Bronchial epithelial cell (primary cell): ENCODE measurements at regions not wholly inside any gene's neighbourhood (a gene's known extent, or its start where the extent isn't known, plus 50 kb on each side); places are given as distances from the start of the nearest gene placed in this dataset.

Source experiments
- DNase-seq: peaks from one replicate; pipeline ENCODE4 v3.0.0-alpha.2; 2010; ENCODE audit warnings: low read depth
- FAIRE-seq: peaks from 2 replicates; lab custom pipeline; 2011; peaks lifted over from hg19 to GRCh38; lab: Jason Lieb, UNC
- H3K27me3 ChIP-seq: 2 replicates; pipeline ENCODE4 v1.5.1; 2011; ENCODE audit warnings: low read length; ENCODE audit not compliant: control insufficient read depth, insufficient read depth
- H3K36me3 ChIP-seq: 2 replicates; pipeline ENCODE4 v1.5.1; 2011; ENCODE audit warnings: low read length; ENCODE audit not compliant: control insufficient read depth, insufficient read depth
- H3K4me3 ChIP-seq: 2 replicates; pipeline ENCODE4 v1.5.1; 2011; ENCODE audit warnings: mild to moderate bottlenecking, low read depth, low read length, control low read depth
- CTCF ChIP-seq: IDR thresholded peaks from 2 replicates; pipeline ENCODE4 v1.5.1; 2011; ENCODE audit warnings: mild to moderate bottlenecking, moderate library complexity, low read length, control low read depth, inconsistent platforms; ENCODE audit not compliant: insufficient read depth, severe bottlenecking

- FAIRE-seq (no peak), DNase-seq (no peak)
Observed at GRCh38 chr18:34600874-34601656, 109.0 kb upstream of the DTNA start.

DNA sequence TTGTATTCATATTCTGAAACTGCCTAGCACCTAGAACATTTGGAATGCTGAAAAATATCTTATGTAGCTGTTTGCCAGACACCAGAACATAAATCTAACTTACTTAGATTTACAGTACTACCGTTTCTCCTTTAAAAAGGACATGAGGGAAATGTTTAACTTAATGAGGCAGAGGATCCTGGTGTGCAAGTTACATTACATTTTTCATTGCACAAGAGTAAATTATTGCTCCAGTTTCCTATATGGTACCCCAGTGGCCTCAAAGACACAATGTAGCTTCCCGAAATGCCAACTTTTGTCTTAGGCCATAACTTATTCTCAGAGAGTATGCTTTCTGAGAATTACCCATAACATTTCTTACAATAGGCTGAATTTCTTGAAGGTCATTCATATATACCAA is 105.5 kb upstream of the DTNA start:
- TF ChIP-seq CTCF = no peak
- Histone ChIP-seq H3K4me3 (no peak overlapping the region), H3K36me3 (no peaks in the 10 kb centered on the region), H3K27me3 (no peaks in the 10 kb centered on the region)
- FAIRE-seq = no peak
- DNase-seq = no peak

More at GRCh38 chr18:34600874-34601656, 109.0 kb upstream of the DTNA start:
- no peak overlapping the region for H3K4me3 ChIP-seq
- H3K27me3 ChIP-seq = no peaks in the 10 kb centered on the region
- TF ChIP-seq CTCF = no peak
- no peaks in the 10 kb centered on the region for H3K36me3 ChIP-seq

DNA sequence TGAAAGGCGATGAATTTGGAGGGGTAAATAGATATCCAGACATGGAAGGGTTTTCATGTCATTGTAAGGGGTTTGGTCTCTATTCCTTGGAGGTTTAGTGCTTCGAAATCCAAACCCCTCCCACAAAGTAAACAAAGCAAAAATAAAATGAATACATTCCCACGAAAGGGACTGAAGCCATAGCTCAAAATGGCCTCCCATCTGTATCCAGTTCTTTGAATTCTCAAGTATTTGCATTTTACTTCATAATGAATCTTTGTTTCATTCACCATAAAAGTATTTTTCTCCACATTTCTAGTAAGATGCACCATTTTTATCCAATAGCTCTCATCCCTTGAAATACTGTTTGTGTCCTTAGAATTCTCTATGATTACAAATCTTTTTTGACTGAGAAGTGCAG is 103.2 kb upstream of the DTNA start:
- no peak for DNase-seq
- no peak overlapping the region for H3K4me3 ChIP-seq
- H3K27me3 ChIP-seq = no peaks in the 10 kb centered on the region
- H3K36me3 ChIP-seq = no peaks in the 10 kb centered on the region
- no peak for TF ChIP-seq CTCF
- no peak for FAIRE-seq

DNA sequence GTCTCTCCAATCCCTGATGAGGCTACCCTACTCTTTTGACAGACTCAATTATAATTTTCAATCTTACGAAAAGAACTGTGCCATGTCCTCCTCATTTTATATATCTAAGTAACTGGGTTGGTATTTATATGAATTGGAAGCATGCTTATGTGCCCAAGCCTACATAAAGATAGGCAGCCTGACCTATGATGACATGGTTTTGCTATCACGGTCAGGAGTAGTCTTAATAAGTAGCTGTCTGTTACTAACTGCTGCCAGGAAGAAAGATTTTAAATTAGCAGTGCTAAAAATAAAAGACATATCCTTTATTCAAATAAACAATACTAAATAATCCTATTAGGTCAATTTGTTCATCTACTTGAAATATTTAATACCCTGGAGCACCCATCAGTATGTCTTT is 102.0 kb upstream of the DTNA start:
- Histone ChIP-seq H3K36me3 (no peaks in the 10 kb centered on the region), H3K4me3 (no peak overlapping the region), H3K27me3 (no peaks in the 10 kb centered on the region)
- FAIRE-seq (no peak), DNase-seq (no peak)
- TF ChIP-seq CTCF = no peak

GRCh38 chr18:34609986-34610648 is 100.0 kb upstream of the DTNA start:
- no peak for TF ChIP-seq CTCF
- DNase-seq (no peak), FAIRE-seq (no peak)
- Histone ChIP-seq H3K4me3 (no peak overlapping the region), H3K36me3 (no peaks in the 10 kb centered on the region), H3K27me3 (no peaks in the 10 kb centered on the region)
